Lower leg skin (tissue), 3 donors: ENCODE measurements at regions not wholly inside any gene's neighbourhood (a gene's known extent, or its start where the extent isn't known, plus 50 kb on each side); places are given as distances from the start of the nearest gene placed in this dataset.

Experiments used
- POLR2A ChIP-seq, 2 donors: fragments of 450-650 bp; IDR thresholded peaks; one replicate each; pipeline ENCODE4 v1.6.1; 2016 to 2017; ENCODE audit warnings: antibody characterized with exemption in 2 of 2, mild to moderate bottlenecking in 1 of 2, moderate library complexity in 1 of 2
- TF ChIP-seq, protein P1 (sequence below), 3 donors: fragments of 450-650 bp; IDR thresholded peaks; one replicate each; pipeline ENCODE4 v1.5.1; 2016; ENCODE audit warnings: antibody characterized with exemption in 3 of 3, mild to moderate bottlenecking in 3 of 3, moderate library complexity in 2 of 3

DNA sequence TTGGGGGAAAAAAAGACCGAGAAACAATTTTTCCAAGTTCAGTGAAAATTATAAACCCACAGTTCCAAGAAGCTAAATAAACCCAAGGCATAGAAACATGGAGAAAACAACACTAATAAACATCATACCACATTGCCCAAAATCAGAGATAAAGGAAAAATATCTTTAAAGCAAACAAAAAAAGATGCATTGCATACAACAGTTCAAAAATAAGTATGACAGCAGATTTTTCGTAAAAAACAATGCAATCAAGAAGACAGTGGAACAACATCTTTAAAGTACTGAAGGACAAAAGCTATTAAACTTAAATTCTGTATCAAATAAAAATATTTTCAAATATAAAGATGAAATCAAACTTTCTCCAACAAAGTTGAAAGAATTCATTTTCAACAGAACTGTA is 921.3 kb downstream of the METTL15 start:
- no peak for TF ChIP-seq POLR2A (IDR thresholded peaks at IDR 0.05)
- TF ChIP-seq, protein P1, sequence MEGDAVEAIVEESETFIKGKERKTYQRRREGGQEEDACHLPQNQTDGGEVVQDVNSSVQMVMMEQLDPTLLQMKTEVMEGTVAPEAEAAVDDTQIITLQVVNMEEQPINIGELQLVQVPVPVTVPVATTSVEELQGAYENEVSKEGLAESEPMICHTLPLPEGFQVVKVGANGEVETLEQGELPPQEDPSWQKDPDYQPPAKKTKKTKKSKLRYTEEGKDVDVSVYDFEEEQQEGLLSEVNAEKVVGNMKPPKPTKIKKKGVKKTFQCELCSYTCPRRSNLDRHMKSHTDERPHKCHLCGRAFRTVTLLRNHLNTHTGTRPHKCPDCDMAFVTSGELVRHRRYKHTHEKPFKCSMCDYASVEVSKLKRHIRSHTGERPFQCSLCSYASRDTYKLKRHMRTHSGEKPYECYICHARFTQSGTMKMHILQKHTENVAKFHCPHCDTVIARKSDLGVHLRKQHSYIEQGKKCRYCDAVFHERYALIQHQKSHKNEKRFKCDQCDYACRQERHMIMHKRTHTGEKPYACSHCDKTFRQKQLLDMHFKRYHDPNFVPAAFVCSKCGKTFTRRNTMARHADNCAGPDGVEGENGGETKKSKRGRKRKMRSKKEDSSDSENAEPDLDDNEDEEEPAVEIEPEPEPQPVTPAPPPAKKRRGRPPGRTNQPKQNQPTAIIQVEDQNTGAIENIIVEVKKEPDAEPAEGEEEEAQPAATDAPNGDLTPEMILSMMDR (IDR thresholded peaks at IDR 0.05), result no peak
